Mesothelial cell of epicardium (in vitro differentiated cells): ENCODE measurements at regions not wholly inside any gene's neighbourhood (a gene's known extent, or its start where the extent isn't known, plus 50 kb on each side); places are given as distances from the start of the nearest gene placed in this dataset.

ENCODE experiments used
- DNase-seq, 2 experiments: peaks; one replicate each; pipeline ENCODE4 v3.0.0; 2021; ENCODE audit warnings: low spot score in 2 of 2; ENCODE audit not compliant: unreplicated experiment in 2 of 2
- H3K27ac Mint-ChIP-seq: 2 replicates; pipeline ENCODE4 v1.8.0; 2021; ENCODE audit warnings: mixed read lengths
- H3K27me3 Mint-ChIP-seq: 2 replicates; pipeline ENCODE4 v1.8.0; 2021; ENCODE audit warnings: low read depth, mixed read lengths
- H3K36me3 Mint-ChIP-seq: 2 replicates; pipeline ENCODE4 v1.8.0; 2021; ENCODE audit warnings: mixed read lengths
- H3K4me1 Mint-ChIP-seq: 2 replicates; pipeline ENCODE4 v1.8.0; 2021; ENCODE audit warnings: mixed read lengths
- H3K4me3 Mint-ChIP-seq: 2 replicates; pipeline ENCODE4 v1.8.0; 2021; ENCODE audit warnings: mild to moderate bottlenecking, moderate library complexity, mixed read lengths
- H3K9me3 Mint-ChIP-seq: 2 replicates; pipeline ENCODE4 v1.8.0; 2021; ENCODE audit warnings: mixed read lengths
- TF ChIP-seq, protein P1 (sequence below): fragments of 200-600 bp; sonication (generic); IDR thresholded peaks from one replicate; pipeline ENCODE4 v1.5.0; 2021; ENCODE audit warnings: antibody characterized with exemption; ENCODE audit not compliant: unreplicated experiment

GRCh38 chr13:79084802-79085424, 321.1 kb downstream of the RBM26 start:
- H3K4me3 Mint-ChIP-seq, result no peak overlapping the region
- no peaks in the 10 kb centered on the region for H3K4me1 Mint-ChIP-seq
- no peak for DNase-seq
- H3K36me3 Mint-ChIP-seq, result no peaks in the 10 kb centered on the region
- peaks cover 14% of the 10 kb centered on the region for H3K9me3 Mint-ChIP-seq
- TF ChIP-seq, protein P1, sequence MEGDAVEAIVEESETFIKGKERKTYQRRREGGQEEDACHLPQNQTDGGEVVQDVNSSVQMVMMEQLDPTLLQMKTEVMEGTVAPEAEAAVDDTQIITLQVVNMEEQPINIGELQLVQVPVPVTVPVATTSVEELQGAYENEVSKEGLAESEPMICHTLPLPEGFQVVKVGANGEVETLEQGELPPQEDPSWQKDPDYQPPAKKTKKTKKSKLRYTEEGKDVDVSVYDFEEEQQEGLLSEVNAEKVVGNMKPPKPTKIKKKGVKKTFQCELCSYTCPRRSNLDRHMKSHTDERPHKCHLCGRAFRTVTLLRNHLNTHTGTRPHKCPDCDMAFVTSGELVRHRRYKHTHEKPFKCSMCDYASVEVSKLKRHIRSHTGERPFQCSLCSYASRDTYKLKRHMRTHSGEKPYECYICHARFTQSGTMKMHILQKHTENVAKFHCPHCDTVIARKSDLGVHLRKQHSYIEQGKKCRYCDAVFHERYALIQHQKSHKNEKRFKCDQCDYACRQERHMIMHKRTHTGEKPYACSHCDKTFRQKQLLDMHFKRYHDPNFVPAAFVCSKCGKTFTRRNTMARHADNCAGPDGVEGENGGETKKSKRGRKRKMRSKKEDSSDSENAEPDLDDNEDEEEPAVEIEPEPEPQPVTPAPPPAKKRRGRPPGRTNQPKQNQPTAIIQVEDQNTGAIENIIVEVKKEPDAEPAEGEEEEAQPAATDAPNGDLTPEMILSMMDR, result no peak
- H3K27me3 Mint-ChIP-seq, result peaks cover 13% of the 10 kb centered on the region
- no peak overlapping the region for H3K27ac Mint-ChIP-seq

DNA sequence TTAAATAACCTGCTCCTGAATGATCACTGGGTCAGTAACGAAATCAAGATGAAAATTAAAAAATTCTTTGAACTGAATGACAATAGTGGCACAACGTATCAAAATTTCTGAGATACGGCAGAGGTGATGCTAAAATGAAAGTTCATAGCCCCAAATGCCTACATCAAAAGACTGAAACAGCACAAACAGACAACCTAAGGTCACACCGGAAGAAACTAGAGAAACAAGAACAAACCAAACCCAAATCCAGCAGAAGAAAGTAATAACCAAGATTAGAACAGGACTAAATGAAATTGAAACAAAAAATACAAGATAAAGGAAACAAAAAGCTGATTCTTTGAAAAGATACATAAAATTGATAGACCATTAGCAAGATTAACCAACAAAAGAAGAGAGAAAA, 324.1 kb downstream of the RBM26 start:
- Mint-ChIP-seq H3K4me3 (no peak overlapping the region), H3K4me1 (no peaks in the 10 kb centered on the region), H3K9me3 (peaks cover 29% of the 10 kb centered on the region), H3K36me3 (no peaks in the 10 kb centered on the region), H3K27ac (no peak overlapping the region), H3K27me3 (peaks cover 2% of the 10 kb centered on the region)
- TF ChIP-seq, protein P1, result no peak
- no peak for DNase-seq

GRCh38 chr13:79079351-79079839, 326.7 kb downstream of the RBM26 start:
- TF ChIP-seq, protein P1, result no peak
- H3K4me1 Mint-ChIP-seq, result no peaks in the 10 kb centered on the region
- DNase-seq, result no peak
- peaks cover 29% of the 10 kb centered on the region for H3K9me3 Mint-ChIP-seq
- H3K36me3 Mint-ChIP-seq, result no peaks in the 10 kb centered on the region
- no peak overlapping the region for H3K27ac Mint-ChIP-seq
- H3K4me3 Mint-ChIP-seq, result no peak overlapping the region
- peaks cover 2% of the 10 kb centered on the region for H3K27me3 Mint-ChIP-seq

DNA sequence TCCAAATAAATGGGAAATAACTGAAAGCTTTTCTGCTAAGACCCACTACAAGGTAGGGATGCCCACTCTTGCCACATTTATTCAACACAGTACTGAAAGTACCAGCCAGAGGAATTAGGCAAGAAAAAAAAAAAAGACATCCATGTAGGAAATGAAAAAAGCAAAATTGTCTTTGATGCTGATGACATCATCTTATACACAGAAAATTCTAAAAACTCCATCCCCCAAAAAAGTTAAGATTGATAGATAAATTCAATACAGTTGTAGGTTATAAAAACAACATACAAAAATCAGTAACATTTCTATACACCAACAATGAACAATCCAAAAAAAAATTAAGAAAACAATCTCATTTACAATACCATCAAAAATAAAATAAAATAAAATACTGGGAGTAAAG, 330.4 kb downstream of the RBM26 start:
- TF ChIP-seq, protein P1, result no peak
- no peak overlapping the region for H3K27ac Mint-ChIP-seq
- peaks cover 2% of the 10 kb centered on the region for H3K27me3 Mint-ChIP-seq
- H3K4me3 Mint-ChIP-seq, result no peak overlapping the region
- DNase-seq, result no peak
- H3K9me3 Mint-ChIP-seq, result peaks cover 27% of the 10 kb centered on the region
- no peaks in the 10 kb centered on the region for H3K4me1 Mint-ChIP-seq
- no peaks in the 10 kb centered on the region for H3K36me3 Mint-ChIP-seq

DNA sequence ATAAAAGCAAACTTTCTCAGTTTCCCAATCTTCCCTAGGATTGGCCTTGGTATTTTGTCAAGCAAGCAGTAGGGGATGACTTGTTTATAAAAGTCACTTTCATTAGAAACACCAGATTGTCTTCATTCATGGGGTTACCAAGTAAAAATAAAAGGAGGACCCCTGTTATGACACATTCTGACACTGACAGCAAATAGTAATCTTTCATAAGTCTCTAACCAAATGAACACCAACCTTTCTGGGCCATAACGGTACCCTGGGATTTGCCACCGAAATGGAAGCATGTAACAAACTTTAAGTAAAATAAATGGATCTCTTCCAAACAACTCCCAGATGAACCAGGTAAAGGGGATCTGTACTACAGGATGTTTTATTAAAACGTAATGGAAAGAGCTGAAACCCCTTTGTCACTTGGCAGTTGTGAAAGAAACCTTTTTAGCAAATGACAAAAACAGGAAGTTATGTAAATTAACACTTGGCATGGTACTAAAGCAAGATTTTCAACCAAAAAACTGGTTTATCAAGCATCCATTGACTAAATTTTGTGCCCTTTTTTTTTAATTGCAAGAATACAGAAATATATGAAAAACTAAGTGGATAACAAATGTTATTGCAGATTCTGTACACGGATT, 335.6 kb downstream of the RBM26 start:
- no peaks in the 10 kb centered on the region for H3K4me1 Mint-ChIP-seq
- peaks cover 4% of the 10 kb centered on the region for H3K9me3 Mint-ChIP-seq
- no peaks in the 10 kb centered on the region for H3K36me3 Mint-ChIP-seq
- H3K27me3 Mint-ChIP-seq, result peaks cover 3% of the 10 kb centered on the region
- H3K4me3 Mint-ChIP-seq, result no peak overlapping the region
- TF ChIP-seq, protein P1, result no peak
- H3K27ac Mint-ChIP-seq, result no peak overlapping the region
- no peak for DNase-seq
